NK-92 treated with Interleukin-12 subunit alpha and Interleukin-12 subunit beta, amount 100 ng/mL, for 24 hours (cell line): ENCODE measurements at regions not wholly inside any gene's neighbourhood (a gene's known extent, or its start where the extent isn't known, plus 50 kb on each side); places are given as distances from the start of the nearest gene placed in this dataset.
"Not testable (repeated sequence)": the region's sequence is repeated elsewhere in the genome, so short reads cannot be mapped to it uniquely, and the experiment has no call there.

Experiments
- DNase-seq: peaks from one replicate; lab custom pipeline; 2025; lab: John Stamatoyannopoulos, UW

DNA sequence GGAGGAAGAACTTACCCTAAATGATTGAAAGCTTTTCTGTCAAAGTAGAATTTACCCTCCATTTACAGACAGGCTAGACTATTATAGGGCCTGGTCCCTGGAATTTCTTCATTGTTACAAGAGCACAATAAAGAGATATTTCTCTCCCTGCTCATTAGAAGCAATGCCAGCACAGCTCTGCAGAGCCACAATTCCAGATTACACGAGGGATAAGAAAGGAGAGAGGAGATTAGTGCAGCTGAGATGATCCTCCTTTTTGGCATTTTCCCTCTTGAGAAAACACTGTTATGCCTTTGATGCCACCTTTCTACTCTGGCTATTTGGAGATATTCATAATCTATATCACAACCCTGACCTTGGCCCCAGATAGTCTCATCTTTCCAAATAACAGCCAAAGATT lies 1119.5 kb upstream of the TMPRSS15 start:
- DNase-seq, result no peak

DNA sequence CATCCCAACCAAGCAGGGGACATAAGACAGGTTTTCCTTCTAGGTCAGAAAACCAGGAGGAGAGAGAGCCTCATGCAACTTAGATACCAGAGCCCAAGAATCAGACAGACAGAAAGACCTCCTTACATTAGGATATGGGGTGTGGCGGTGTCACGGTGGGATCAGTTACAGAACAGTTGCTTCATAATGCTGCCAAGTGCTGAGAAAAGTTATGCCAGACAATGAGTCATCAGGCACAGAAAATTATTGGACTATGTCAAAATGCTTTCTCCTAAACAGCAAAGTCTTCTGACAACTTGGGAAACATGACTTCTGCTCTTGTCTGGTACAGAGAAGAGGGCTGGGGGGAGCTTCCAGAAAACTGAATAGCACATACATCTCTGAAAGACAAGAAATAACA lies 1120.2 kb upstream of the TMPRSS15 start:
- no peak for DNase-seq

DNA sequence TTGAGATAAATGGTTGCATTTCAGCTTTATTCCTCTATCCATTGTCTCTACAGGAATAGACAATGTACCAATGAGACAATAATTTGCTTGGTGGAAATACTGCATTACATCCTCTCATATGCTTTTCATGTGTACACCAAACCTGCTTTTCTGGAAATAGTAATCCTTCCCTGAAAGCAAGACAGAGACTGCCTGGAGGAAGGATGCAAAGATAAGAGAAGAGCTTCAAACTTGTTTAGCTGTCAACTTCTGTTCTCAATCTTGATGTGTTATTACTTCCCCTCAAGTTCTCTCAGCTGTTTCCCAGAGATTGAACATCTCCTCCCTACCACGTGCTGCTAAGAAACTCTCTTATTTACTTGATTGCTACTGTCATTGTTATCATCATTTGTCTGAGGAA lies 1125.4 kb upstream of the TMPRSS15 start:
- DNase-seq, result no peak

DNA sequence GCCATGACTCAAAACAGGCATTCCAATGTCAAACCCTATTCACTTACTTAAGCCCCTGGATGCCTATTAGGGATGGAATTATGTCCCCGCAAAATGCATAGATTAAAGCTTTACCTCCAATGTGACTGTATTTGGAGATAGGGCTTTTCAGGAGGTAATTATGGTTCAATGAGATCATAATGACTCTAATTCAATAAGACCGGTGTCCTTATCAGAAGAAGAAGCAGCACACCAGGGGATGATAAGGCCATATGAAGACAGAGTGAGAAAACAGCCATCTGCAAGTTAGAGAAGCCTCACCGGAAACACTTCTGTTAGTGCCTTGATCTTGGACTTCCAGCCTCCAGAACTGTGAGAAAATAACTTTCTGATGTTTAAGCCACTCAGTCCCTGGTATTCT lies 1131.8 kb upstream of the TMPRSS15 start:
- DNase-seq, result no peak

DNA sequence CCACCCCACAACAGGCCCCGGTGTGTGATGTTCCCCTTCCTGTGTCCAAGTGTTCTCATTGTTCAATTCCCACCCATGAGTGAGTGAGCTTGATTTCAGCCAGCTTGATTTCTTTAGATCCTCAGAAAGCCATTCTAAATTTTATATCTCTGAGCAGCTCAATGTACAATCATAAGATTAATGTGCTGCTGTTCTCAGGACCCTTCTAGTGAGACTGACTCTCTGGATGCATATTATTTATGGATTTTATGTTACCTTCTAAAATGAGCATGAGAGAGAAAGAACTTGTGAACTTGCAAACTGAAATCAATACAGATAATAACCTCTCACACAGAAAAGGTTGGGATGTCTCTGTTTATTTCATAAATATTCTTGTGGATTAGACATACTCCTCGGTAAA lies 1133.5 kb upstream of the TMPRSS15 start:
- no peak for DNase-seq

DNA sequence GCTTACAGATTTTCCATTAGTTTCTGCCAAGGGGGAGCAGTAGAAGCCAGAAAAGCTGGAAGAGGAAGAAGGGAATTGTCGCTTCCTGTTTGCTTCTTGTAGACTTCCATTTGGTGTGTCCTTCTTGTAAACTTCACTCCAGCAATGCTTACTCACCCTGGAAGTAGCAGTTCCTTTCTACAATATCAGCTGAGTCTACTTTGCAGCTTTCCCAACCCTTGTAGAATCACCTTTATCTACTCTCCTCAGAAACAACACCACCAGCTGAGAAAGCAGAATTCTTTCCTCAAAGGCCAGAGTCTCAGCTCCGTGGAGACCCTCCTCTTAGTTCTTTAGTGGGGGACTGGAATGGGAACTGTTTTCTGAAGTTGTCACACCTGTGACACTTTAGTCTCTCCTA lies 1136.7 kb upstream of the TMPRSS15 start:
- DNase-seq, result no peak

DNA sequence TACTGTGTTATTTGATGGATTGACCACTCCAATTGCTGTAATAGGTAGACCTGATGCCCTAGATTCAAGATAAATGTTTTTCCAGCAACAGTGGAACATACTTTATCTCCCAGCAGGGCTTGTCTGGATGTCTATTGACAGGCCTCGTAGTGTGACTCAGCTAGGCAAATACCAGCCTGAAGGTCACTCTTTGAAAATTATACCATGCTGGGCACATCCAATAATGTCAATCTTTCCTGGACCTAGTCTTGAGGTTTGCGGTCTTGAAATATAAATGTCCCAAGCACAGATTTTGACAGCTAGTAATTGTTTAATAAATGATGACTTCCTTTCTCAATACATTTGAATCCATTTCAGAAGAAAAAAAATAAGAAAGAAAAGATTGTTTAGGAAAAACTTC lies 1138.0 kb upstream of the TMPRSS15 start:
- DNase-seq, result no peak

DNA sequence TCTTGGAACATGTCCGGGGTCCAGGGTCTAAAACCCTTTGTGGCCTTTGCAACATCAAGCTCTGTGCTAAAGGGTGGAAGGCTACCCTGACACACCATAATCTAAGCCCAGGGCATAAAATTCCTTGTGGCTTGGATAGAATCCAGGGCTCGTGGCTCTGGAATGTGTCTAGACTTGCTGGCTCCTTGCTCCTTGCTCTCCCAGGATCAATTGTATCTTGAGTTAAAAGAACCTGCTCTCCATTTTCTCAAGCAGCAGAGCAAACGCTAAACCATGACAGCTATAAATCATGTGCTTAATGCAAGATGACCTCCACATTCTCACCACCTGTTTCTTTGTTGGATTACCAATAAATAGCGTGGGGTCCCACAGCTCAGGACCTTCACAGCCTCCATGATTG lies 1140.9 kb upstream of the TMPRSS15 start:
- DNase-seq, result not testable (repeated sequence)

DNA sequence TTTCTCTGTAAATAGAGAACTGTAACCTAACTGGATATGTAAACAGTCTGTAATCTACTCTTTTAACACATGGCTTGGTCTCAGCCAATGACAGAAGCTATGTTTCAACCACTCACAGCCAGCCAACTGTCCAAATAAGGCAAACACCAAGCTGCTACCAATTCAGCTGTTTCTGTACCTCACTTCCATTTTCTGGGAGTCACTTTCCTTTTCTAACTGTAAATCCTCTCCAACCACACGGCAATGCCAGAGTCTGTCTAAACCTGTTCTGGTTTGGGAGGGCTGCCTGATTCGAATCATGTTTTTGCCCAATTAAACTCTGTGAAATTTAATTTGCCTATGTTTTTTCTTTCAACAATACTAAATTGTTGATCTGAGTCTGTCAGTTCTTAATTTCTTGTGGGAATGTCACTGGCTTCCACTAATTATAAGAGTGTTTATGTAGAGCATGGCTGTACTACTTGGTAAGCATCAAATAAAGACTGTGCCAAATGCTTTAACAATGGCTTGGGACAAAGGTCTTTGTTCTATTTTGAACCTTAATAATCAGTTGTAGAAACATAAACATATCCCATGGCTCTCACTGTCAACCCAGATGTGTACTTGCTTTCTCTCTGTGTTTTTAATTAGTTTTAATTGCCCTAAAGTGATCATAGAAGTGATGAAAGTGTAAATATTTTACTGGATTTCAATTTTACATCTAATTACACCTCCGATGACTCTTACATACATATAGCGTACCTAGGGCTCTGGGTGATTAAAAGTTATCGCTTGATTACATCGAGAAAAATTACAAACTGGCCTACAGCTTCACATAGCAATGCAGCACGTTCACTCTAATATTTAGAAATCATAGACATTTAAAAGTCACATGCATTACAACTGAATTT lies 1144.6 kb upstream of the TMPRSS15 start:
- DNase-seq, result no peak

DNA sequence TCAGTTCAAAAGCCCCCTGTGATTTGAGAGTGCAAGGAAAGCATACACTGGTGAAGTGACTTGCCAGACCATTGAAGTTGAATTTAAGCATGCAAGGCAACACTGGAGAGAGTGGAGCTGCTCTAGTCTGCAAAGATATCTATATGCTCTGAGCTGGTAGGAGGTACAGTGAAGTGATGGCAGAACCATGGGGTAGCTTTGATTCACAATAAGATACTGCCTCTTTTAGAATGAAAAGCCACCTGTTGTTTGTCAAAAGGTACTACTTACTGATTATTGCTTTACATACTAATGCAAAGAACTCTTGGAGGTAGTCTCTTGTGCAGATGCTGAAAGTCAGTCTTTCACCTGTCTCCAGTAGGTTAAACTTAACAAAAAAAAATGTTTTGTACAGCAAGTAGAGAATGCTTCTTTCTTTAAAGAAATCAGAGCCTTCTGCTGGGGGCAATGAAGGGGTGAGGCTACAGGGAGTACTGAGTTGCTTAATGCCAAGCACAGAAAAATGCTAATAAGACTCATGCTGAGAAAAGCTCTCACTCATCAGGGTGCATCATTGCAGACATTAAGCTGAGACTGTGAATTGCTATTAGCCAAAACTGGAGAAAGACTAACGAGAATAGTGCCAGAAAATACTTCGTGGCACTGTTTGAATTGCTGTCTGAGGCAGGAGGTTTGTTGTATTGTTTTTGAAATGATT lies 1150.5 kb upstream of the TMPRSS15 start:
- DNase-seq, result no peak

DNA sequence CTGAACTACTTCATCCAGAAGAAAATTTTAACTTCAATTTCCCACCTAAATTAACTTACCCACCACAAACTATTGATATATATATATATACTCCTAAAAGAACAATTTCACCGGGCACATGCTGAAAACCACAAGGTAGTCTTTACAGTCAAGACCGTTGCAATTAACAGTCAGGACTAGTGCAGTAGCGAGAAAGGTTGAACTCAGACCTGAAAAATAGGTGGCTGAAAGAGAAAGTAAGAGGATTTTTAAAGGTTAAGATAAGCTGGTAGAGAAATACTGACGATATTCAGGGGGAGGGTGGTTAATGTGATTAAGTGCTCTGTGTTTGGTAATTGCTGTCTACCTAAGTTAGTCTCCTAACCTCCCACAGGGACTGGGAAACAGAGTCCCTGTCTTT lies 1153.5 kb upstream of the TMPRSS15 start:
- no peak for DNase-seq

DNA sequence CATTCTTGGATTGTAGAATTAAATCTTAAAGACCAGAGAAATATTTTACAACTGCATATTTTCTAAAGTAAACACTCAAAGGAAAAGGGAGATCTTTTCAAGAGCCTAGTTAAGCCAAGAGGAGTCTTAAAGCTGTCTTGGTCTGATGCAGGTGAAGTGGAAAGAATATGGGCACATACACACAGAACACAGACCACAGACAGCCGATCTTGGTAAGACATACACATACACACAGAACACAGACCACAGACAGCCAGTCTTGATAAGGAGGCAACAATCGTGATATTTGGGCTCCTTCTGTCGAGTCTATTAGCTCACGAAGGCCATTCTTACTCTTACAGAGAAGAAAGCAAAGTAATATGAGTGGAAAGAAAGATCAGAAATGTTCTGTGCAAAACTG lies 1153.9 kb upstream of the TMPRSS15 start:
- DNase-seq, result no peak

DNA sequence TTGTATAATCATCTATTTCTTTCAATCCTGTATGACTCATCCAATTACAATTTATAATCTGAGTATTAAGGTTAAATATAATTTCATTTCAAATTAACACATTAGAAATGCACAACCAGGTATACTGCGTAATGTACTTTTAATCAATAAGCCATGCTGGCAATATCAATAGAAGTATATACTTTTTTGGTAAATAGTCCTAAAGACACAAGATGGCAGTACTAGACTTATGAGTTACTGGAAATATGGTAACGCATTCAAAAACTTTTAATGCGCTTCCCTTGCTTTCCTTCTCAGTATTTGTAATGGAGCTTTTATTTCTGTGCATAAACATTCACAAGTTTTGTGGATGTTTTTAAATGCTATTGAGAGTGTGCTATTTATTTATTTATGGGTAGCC lies 1162.0 kb upstream of the TMPRSS15 start:
- no peak for DNase-seq

DNA sequence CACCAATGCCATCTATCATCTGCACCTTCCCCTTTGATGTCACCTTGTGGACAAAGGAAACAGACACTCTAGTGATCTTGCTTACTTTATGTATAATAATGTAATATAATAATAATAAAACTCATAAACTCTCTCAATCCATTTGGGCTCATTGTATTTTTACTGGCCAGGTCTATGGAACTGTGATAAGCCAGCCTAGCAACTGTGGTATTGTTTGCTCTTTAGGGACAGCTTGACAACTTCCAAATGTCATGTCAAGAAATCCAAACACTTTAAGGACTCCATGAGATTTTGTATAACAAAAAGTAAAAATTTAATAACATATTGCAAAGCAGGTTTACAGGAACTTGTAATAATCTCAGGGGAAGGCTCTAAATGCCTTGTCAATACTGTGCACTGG lies 1163.4 kb upstream of the TMPRSS15 start:
- DNase-seq, result no peak

DNA sequence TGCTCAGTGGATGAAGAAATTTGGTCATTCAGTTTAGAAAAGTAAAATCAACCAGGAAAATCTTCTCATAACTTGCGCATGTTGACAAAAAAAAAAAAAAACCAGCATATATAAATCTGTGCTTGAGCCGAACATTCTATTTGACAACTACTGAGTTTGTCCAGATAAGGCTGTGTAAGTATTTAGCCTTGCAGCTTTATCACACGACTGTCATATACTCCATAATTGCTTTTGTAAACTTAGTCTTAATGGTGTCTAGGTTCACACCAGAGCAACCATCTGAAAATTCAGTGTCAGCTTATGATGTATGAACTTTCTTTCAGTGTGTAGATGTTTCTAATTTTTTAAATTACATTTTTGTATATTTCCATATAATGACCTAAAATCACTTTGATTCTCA lies 1173.8 kb upstream of the TMPRSS15 start:
- no peak for DNase-seq

DNA sequence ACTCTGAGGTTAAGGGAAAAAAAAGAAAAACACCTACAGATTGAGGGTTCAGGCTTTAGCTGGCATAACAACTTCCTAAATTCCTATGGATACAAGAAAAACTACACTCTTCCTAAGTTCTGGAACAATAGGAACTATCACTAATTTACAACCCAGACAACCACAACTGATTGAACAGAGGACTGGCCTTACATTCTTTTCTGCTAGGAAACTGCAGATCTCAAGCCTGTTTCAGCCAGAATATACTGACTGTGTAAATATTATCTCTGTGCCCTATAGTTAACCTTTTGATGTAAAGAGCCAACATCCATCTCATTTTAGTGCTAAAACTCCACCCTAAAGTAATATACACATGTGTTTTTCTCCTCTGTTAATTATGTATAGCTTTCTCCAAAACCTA lies 1186.5 kb upstream of the TMPRSS15 start:
- DNase-seq, result no peak

DNA sequence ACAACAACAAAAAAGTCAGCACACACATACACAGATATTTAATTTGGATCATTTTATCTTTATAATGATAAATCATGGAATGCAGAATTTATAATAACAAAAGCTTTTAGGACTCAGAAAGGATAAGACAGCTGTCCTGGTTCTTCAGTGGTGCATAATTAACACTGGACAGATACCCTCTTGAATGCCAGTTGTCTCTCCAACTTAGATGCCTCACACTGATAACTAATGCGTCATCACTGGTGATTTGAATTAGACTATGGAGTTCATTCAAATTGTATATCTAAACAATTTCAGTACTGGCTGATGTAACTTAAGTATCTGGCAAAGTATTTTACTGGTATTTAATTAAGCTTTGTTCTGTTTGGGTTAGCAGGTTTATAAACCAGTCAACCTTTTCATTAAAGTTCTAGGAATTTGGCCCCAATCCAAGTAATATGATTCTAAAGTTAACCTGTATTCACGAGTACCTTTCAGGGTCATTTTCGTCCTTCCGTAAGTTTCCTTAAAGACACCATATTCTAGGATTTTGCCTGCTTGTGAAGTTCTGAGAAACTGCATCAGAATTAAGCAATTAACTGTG lies 1199.5 kb upstream of the TMPRSS15 start:
- DNase-seq, result no peak

DNA sequence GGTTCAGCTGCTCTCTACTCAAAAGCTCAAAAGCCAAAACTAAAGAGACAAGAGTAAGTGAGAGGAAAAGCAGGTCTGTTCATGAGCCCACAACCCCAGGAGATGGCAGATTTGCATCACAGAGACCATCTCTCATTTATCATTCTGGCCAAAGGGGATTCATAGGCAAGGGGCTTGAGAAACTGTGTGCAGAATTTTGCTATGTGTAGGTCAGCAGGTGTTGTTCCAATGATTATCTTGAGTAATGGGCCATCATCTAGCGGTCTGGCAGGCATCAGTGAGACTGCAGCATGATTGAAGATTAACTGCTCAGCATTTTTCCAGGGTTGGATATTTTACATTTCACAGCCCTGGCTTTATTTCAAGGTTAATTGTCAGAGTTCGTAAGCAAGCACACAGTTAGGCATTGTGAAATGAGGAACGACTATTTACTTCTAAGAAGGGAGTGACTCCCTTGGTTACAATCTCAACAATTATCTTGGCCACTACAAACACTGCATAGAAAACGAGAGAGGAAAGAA lies 1204.6 kb upstream of the TMPRSS15 start:
- no peak for DNase-seq

DNA sequence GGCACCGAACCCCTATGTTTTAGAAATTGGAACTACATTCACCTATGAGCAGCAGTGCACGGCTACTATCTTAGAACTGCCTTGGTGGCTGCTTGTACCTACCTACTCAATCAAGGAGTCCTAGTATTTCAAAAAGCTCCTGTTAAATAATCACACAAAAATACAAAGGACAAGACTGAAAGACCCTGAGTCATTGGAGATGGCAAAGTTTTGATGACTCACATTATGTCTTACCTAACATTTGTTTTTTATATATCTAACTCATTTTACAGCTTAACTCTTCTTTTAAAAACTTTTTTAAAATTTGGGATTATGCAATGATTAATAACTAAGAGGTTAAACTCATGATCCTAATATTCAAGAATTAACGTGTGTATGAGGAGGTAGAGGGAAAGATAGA lies 1206.0 kb upstream of the TMPRSS15 start:
- no peak for DNase-seq

DNA sequence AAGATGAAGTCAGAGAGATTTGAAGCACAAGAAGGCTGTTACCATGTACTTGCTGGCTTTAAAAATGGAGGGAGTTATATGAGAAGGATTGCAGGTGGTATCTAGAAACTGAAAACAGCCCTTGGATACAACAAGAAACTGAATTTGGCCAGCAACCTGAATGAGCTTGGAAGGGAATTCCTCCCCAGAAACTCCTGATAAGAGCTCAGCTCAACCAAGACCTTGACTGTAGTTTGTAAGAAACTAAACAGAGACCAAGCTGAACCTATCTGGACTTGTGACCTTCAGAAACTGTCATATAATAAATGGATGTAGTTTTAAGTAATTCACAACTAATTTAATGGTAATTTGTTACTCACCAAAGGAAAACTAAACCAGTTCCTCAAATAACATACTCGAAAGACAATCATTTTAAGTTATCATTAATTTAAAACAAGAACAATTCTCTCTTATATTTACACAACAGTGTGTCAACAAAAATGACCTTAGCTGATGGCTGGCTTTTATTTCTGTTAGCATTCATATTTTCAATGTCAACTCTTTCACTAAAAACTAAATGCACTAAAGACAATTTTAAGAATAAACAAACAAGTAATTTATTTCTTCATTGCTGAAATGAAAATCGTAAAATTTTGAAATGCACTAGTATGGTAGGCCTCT lies 1218.4 kb upstream of the TMPRSS15 start:
- DNase-seq, result no peak

DNA sequence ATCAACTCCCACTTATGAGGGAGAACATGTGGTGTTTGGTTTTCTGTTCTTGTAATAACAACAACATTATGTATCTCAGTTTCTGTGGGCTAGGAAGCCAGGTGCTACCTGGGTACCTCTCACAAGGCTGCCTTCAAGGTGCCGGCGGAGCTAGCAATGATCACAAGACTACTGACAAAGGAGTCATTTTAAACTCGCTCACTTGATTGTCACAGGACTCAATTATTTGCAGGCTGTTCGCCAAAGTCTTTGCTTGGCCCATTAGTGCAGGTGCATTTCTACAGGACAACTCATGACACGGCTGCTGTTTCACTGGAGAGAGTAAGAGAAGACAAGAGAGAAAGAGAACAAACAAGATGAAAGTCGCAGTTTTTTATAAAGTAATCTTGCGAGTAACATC lies 1237.4 kb upstream of the TMPRSS15 start:
- DNase-seq, result no peak

DNA sequence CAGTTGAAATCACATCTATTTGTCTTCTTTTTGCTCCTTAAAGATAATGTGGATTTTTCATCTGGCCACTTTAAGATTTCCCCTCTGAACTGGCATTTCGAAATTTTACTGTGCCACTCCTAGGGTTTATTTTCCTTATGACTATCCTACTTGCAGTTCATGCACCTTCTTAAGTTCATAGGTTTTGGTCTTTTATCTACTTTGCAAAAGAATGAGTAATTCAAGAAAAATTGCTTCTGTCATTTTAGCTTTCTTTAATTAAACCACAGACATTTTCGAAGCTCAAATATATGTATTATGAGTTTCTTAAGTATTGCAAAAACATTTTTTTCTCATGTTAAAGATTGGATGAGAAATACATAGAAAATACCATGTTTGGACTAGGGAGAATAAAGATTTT lies 1244.8 kb upstream of the TMPRSS15 start:
- DNase-seq, result no peak

DNA sequence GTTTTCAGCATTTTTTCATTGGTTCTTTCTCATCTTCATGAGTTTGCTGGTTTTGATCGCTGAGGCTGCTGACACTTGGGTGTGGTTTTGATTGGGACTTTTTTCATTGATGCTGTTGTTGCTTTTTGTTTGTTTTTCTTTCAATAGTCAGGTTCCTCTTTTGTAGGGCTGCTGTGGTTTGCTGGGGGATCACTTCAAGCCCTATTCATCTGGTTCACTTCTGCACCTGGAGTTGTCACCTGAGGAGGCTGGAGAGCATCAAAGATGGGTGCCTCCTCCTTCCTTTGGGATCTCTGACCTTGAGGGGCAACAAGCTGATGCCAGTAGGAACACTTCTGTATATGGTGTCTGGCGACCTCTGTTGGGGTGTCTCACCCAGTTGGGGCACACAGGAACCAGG lies 1279.9 kb upstream of the TMPRSS15 start:
- DNase-seq, result no peak
